Ishikawa (cell line): ENCODE measurements at regions not wholly inside any gene's neighbourhood (a gene's known extent, or its start where the extent isn't known, plus 50 kb on each side); places are given as distances from the start of the nearest gene placed in this dataset.

Source experiments
- CEBPB ChIP-seq: IDR thresholded peaks from 2 replicates; pipeline ENCODE4 v1.6.1; 2012
- CREB1 ChIP-seq: IDR thresholded peaks from 2 replicates; pipeline ENCODE4 v1.6.1; 2012; ENCODE audit warnings: low read depth
- EGR1 ChIP-seq: IDR thresholded peaks from 2 replicates; pipeline ENCODE4 v1.6.1; 2012
- EP300 ChIP-seq: IDR thresholded peaks from 2 replicates; pipeline ENCODE4 v1.6.1; 2012; ENCODE audit warnings: borderline replicate concordance
- FOXM1 ChIP-seq: IDR thresholded peaks from 2 replicates; pipeline ENCODE4 v1.6.1; 2012; ENCODE audit warnings: low read depth, borderline replicate concordance
- MAX ChIP-seq: IDR thresholded peaks from 2 replicates; pipeline ENCODE4 v1.6.1; 2012
- NFIC ChIP-seq: IDR thresholded peaks from 2 replicates; pipeline ENCODE4 v1.6.1; 2012
- RAD21 ChIP-seq: IDR thresholded peaks from 2 replicates; pipeline ENCODE4 v1.6.1; 2012; ENCODE audit warnings: low read depth
- TAF1 ChIP-seq: IDR thresholded peaks from 2 replicates; pipeline ENCODE4 v1.6.1; 2012; ENCODE audit warnings: low read depth, mild to moderate bottlenecking
- TCF12 ChIP-seq: IDR thresholded peaks from 2 replicates; pipeline ENCODE4 v1.6.1; 2012; ENCODE audit warnings: low read depth
- TEAD4 ChIP-seq: IDR thresholded peaks from 2 replicates; pipeline ENCODE4 v1.6.1; 2012
- USF1 ChIP-seq: IDR thresholded peaks from 2 replicates; pipeline ENCODE4 v1.6.1; 2012
- YY1 ChIP-seq: IDR thresholded peaks from 2 replicates; pipeline ENCODE4 v1.6.1; 2012; ENCODE audit warnings: low read depth
- ZBTB7A ChIP-seq: IDR thresholded peaks from 2 replicates; pipeline ENCODE4 v1.6.1; 2012; ENCODE audit warnings: low read depth
- TF ChIP-seq, protein P1 (sequence below): IDR thresholded peaks from 2 replicates; pipeline ENCODE4 v1.6.1; 2012; ENCODE audit warnings: low read depth, mild to moderate bottlenecking

DNA sequence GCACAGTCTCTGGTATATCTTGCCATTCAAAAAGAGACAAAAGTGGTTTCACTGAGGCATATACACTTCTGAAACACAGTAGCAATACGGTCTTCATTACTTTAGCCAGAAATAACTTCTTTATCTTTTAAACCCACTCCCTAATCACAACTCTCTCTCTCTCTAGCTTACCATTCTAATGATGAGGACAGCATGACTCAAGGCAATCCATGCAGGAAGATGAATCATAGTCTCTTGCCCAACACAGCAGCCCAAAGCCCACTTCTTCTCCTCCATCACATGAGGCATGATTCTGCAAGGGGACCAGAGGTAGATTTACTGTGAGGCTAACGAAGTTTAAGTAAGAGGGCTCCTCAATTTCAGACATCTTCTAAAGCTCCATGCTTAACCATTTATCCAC, 285.0 kb upstream of the NR5A2 start:
- TF ChIP-seq ZBTB7A: no peak
- TF ChIP-seq EP300: no peak
- TF ChIP-seq, protein P1, sequence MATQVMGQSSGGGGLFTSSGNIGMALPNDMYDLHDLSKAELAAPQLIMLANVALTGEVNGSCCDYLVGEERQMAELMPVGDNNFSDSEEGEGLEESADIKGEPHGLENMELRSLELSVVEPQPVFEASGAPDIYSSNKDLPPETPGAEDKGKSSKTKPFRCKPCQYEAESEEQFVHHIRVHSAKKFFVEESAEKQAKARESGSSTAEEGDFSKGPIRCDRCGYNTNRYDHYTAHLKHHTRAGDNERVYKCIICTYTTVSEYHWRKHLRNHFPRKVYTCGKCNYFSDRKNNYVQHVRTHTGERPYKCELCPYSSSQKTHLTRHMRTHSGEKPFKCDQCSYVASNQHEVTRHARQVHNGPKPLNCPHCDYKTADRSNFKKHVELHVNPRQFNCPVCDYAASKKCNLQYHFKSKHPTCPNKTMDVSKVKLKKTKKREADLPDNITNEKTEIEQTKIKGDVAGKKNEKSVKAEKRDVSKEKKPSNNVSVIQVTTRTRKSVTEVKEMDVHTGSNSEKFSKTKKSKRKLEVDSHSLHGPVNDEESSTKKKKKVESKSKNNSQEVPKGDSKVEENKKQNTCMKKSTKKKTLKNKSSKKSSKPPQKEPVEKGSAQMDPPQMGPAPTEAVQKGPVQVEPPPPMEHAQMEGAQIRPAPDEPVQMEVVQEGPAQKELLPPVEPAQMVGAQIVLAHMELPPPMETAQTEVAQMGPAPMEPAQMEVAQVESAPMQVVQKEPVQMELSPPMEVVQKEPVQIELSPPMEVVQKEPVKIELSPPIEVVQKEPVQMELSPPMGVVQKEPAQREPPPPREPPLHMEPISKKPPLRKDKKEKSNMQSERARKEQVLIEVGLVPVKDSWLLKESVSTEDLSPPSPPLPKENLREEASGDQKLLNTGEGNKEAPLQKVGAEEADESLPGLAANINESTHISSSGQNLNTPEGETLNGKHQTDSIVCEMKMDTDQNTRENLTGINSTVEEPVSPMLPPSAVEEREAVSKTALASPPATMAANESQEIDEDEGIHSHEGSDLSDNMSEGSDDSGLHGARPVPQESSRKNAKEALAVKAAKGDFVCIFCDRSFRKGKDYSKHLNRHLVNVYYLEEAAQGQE: no peak
- no peak for TF ChIP-seq FOXM1
- TF ChIP-seq YY1: no peak
- TF ChIP-seq TCF12: no peak
- TF ChIP-seq USF1: no peak
- no peak for TF ChIP-seq EGR1
- no peak for TF ChIP-seq TAF1

DNA sequence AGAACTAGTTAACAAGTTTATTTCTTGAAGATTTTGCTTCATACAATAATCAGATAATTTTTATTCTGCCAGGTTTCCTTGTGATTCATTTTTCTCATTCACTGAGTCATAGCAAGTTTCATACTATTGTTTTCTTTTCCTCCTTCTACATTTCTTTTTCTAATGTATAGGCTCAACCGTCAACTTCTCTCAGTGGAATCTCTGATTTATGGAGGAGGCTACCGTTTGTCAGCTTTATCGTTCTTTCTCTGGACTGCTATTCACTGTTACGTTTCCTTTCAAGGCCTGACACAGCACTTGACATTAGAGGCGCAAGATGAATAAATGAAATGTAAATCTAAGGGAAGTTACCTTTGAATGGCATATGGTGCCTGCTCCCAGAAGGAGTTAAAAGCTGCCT, 284.3 kb upstream of the NR5A2 start:
- TF ChIP-seq CREB1 (no peak), USF1 (no peak), TCF12 (no peak), RAD21 (no peak), EP300 (no peak), ZBTB7A (no peak), MAX (no peak), YY1 (no peak)

- TF ChIP-seq TEAD4 (no peak), TAF1 (no peak), ZBTB7A (no peak), FOXM1 (no peak), CREB1 (no peak), EP300 (no peak), MAX (no peak), CEBPB (no peak), YY1 (no peak), RAD21 (no peak), USF1 (no peak), EGR1 (no peak)
- TF ChIP-seq, protein P1: no peak
These were observed 280.7 kb upstream of the NR5A2 start for GRCh38 chr1:199746666-199747384.

- TF ChIP-seq YY1: no peak
- no peak for TF ChIP-seq EP300
- no peak for TF ChIP-seq USF1
- TF ChIP-seq TAF1: no peak
- no peak for TF ChIP-seq ZBTB7A
- TF ChIP-seq CEBPB: no peak
- TF ChIP-seq RAD21: no peak
- TF ChIP-seq, protein P1: no peak
- TF ChIP-seq EGR1: no peak
- TF ChIP-seq TCF12: no peak
- TF ChIP-seq FOXM1: no peak
- no peak for TF ChIP-seq NFIC
- no peak for TF ChIP-seq MAX
- TF ChIP-seq CREB1: no peak
- TF ChIP-seq TEAD4: no peak
These were observed 279.5 kb upstream of the NR5A2 start for GRCh38 chr1:199747984-199748383.
